Type B pancreatic cell (in vitro differentiated cells): ENCODE measurements at regions not wholly inside any gene's neighbourhood (a gene's known extent, or its start where the extent isn't known, plus 50 kb on each side); places are given as distances from the start of the nearest gene placed in this dataset.

ENCODE experiments used
- DNase-seq: peaks from one replicate; pipeline ENCODE4 v3.0.0; 2021; ENCODE audit warnings: mixed read lengths; ENCODE audit not compliant: unreplicated experiment; ENCODE audit errors: extremely low spot score
- H3K27ac Mint-ChIP-seq: 2 replicates; pipeline ENCODE4 v1.8.0; 2021; ENCODE audit warnings: mild to moderate bottlenecking, mixed read lengths
- H3K27me3 Mint-ChIP-seq: 2 replicates; pipeline ENCODE4 v1.8.0; 2021; ENCODE audit warnings: mixed read lengths
- H3K36me3 Mint-ChIP-seq: 2 replicates; pipeline ENCODE4 v1.8.0; 2021; ENCODE audit warnings: mixed read lengths
- H3K4me1 Mint-ChIP-seq: one replicate; pipeline ENCODE4 v1.8.0; 2021; ENCODE audit warnings: mixed read lengths; ENCODE audit not compliant: unreplicated experiment
- H3K4me3 Mint-ChIP-seq: 2 replicates; pipeline ENCODE4 v1.8.0; 2021; ENCODE audit warnings: mild to moderate bottlenecking, mixed read lengths
- H3K9me3 Mint-ChIP-seq: 2 replicates; pipeline ENCODE4 v1.8.0; 2021; ENCODE audit warnings: mixed read lengths
- CTCF ChIP-seq: fragments of 200-600 bp; sonication (generic); conservative IDR thresholded peaks from 2 replicates; pipeline ENCODE4 v1.5.0; 2021; ENCODE audit warnings: antibody characterized with exemption, mild to moderate bottlenecking

GRCh38 chr13:52931131-52931530 is 82.7 kb upstream of the PCDH8 start:
- Mint-ChIP-seq H3K4me3 (no peak overlapping the region), H3K9me3 (peaks cover 5% of the 10 kb centered on the region)

GRCh38 chr13:52929846-52930245 is 81.4 kb upstream of the PCDH8 start:
- Mint-ChIP-seq H3K9me3 (peaks cover 5% of the 10 kb centered on the region), H3K36me3 (no peaks in the 10 kb centered on the region), H3K27ac (no peak overlapping the region)

More at GRCh38 chr13:52931131-52931530, 82.7 kb upstream of the PCDH8 start:
- Mint-ChIP-seq H3K36me3 (no peaks in the 10 kb centered on the region), H3K27me3 (peaks cover 34% of the 10 kb centered on the region), H3K4me1 (peaks cover 29% of the 10 kb centered on the region), H3K27ac (no peak overlapping the region)
- no peak for TF ChIP-seq CTCF
- DNase-seq: no peak

GRCh38 chr13:52926971-52927370 is 78.5 kb upstream of the PCDH8 start:
- Mint-ChIP-seq H3K27me3 (peaks cover 33% of the 10 kb centered on the region), H3K27ac (no peak overlapping the region), H3K9me3 (peaks cover 5% of the 10 kb centered on the region), H3K4me3 (no peak overlapping the region), H3K4me1 (peaks cover 25% of the 10 kb centered on the region), H3K36me3 (no peaks in the 10 kb centered on the region)
- TF ChIP-seq CTCF: no peak
- no peak for DNase-seq

More at GRCh38 chr13:52929846-52930245, 81.4 kb upstream of the PCDH8 start:
- peaks cover 36% of the 10 kb centered on the region for H3K4me1 Mint-ChIP-seq
- no peak for TF ChIP-seq CTCF
- DNase-seq: no peak
- H3K27me3 Mint-ChIP-seq: peaks cover 30% of the 10 kb centered on the region
- H3K4me3 Mint-ChIP-seq: no peak overlapping the region

- Mint-ChIP-seq H3K27me3 (peaks cover 33% of the 10 kb centered on the region), H3K9me3 (peaks cover 5% of the 10 kb centered on the region), H3K27ac (no peak overlapping the region), H3K4me3 (no peak overlapping the region), H3K4me1 (peaks cover 15% of the 10 kb centered on the region), H3K36me3 (no peaks in the 10 kb centered on the region)
- no peak for TF ChIP-seq CTCF
- no peak for DNase-seq
Observed at GRCh38 chr13:52925775-52926285, 77.4 kb upstream of the PCDH8 start.

- no peak for TF ChIP-seq CTCF
- no peaks in the 10 kb centered on the region for H3K36me3 Mint-ChIP-seq
- no peak for DNase-seq
- H3K4me3 Mint-ChIP-seq: no peak overlapping the region
- H3K27me3 Mint-ChIP-seq: peaks cover 28% of the 10 kb centered on the region
- H3K4me1 Mint-ChIP-seq: peaks cover 14% of the 10 kb centered on the region
- H3K9me3 Mint-ChIP-seq: peaks cover 5% of the 10 kb centered on the region
- no peak overlapping the region for H3K27ac Mint-ChIP-seq
Observed at GRCh38 chr13:52925251-52925650, 76.8 kb upstream of the PCDH8 start.
